ENCODE measurements at regions not wholly inside any gene's neighbourhood (a gene's known extent, or its start where the extent isn't known, plus 50 kb on each side); places are given as distances from the start of the nearest gene placed in this dataset.
"Not testable (repeated sequence)": the region's sequence is repeated elsewhere in the genome, so short reads cannot be mapped to it uniquely, and the experiment has no call there.

GRCh38 chr13:88817560-88817959 is 1146.4 kb downstream of the SLITRK5 start:
- Histone ChIP-seq H3K27ac (no peak overlapping the region), H3K9me3 (no peaks in the 10 kb centered on the region), H3K27me3 (no peaks in the 10 kb centered on the region), H3K4me1 (no peaks in the 10 kb centered on the region), H3K36me3 (no peaks in the 10 kb centered on the region), H3K4me3 (no peak overlapping the region)
- no peak for DNase-seq (ENCODE audit: low spot score in 2 of 2)
- intact Hi-C loops (cut with DNase I): no loop called here
- TF ChIP-seq, protein P1, sequence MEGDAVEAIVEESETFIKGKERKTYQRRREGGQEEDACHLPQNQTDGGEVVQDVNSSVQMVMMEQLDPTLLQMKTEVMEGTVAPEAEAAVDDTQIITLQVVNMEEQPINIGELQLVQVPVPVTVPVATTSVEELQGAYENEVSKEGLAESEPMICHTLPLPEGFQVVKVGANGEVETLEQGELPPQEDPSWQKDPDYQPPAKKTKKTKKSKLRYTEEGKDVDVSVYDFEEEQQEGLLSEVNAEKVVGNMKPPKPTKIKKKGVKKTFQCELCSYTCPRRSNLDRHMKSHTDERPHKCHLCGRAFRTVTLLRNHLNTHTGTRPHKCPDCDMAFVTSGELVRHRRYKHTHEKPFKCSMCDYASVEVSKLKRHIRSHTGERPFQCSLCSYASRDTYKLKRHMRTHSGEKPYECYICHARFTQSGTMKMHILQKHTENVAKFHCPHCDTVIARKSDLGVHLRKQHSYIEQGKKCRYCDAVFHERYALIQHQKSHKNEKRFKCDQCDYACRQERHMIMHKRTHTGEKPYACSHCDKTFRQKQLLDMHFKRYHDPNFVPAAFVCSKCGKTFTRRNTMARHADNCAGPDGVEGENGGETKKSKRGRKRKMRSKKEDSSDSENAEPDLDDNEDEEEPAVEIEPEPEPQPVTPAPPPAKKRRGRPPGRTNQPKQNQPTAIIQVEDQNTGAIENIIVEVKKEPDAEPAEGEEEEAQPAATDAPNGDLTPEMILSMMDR (IDR thresholded peaks at IDR 0.05): no peak

- TF ChIP-seq, protein P1 (IDR thresholded peaks at IDR 0.05): no peak
- Histone ChIP-seq H3K27ac (no peak overlapping the region), H3K4me3 (no peak overlapping the region), H3K9me3 (no peaks in the 10 kb centered on the region), H3K27me3 (no peaks in the 10 kb centered on the region), H3K36me3 (no peaks in the 10 kb centered on the region), H3K4me1 (no peaks in the 10 kb centered on the region)
- intact Hi-C loops (cut with DNase I): no loop called here
- no peak for DNase-seq (ENCODE audit: low spot score in 2 of 2)
These were observed 1151.9 kb downstream of the SLITRK5 start for GRCh38 chr13:88823114-88823513.

- intact Hi-C loops (cut with DNase I): no loop called here
- no peak for DNase-seq (ENCODE audit: low spot score in 2 of 2)
- Histone ChIP-seq H3K4me3 (no peak overlapping the region), H3K27ac (no peak overlapping the region), H3K27me3 (no peaks in the 10 kb centered on the region), H3K4me1 (no peaks in the 10 kb centered on the region), H3K9me3 (no peaks in the 10 kb centered on the region), H3K36me3 (no peaks in the 10 kb centered on the region)
- TF ChIP-seq, protein P1 (IDR thresholded peaks at IDR 0.05): no peak
These were observed 1153.0 kb downstream of the SLITRK5 start for GRCh38 chr13:88824218-88824617.

DNA sequence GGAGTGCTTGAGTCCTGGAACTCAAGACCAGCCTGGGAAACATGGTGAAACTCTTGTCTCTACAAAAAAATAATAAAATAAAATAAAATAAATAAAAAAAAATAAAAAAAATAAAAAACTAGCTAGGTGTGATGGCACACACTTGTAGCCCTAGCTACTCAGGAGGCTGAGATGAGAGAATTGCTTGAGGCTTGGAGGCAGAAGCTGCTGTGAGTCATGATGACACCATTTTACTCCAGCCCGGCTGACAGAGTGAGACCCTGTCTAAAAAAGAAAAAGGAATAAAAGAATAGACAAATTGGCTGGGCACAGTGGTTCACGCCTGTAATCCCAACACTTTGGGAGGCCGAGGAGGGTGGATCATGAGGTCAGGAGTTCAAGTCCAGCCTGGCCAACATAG is 1168.9 kb downstream of the SLITRK5 start:
- no peak for DNase-seq (ENCODE audit: low spot score in 2 of 2)
- intact Hi-C loops (cut with DNase I): no loop called here
- Histone ChIP-seq H3K4me1 (no peaks in the 10 kb centered on the region), H3K27me3 (no peaks in the 10 kb centered on the region), H3K4me3 (no peak overlapping the region), H3K27ac (no peak overlapping the region), H3K9me3 (no peaks in the 10 kb centered on the region), H3K36me3 (no peaks in the 10 kb centered on the region)
- TF ChIP-seq, protein P1 (IDR thresholded peaks at IDR 0.05): no peak

GRCh38 chr13:88852293-88852692 is 1181.1 kb downstream of the SLITRK5 start:
- H3K27ac ChIP-seq; intact Hi-C loops (cut with DNase I); H3K4me1 ChIP-seq; H3K27me3 ChIP-seq; DNase-seq (ENCODE audit: low spot score in 2 of 2); H3K4me3 ChIP-seq; H3K36me3 ChIP-seq; H3K9me3 ChIP-seq: not testable (repeated sequence)

DNA sequence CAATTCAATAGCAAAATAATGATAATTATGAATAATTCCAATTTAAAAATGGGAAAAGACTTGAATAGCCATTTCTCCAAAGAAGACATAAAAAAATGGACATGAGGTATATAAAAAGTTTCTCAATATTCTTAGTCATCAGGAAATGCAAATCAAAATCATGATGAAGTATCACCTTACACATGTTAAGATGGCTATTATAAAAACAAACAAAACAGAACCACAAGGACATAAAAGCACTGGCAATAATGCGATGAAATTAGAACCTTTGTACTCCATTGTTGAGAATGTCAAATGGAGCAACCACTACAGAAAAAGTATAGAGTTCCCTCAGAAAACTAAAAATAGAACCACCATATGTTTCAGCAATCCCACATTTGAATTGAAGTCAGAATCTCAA is 1186.1 kb downstream of the SLITRK5 start:
- no peaks in the 10 kb centered on the region for H3K36me3 ChIP-seq
- no peak for DNase-seq (ENCODE audit: low spot score in 2 of 2)
- H3K27ac ChIP-seq: no peak overlapping the region
- no peaks in the 10 kb centered on the region for H3K27me3 ChIP-seq
- no peaks in the 10 kb centered on the region for H3K9me3 ChIP-seq
- intact Hi-C loops (cut with DNase I): no loop called here
- no peak overlapping the region for H3K4me3 ChIP-seq
- TF ChIP-seq, protein P1 (IDR thresholded peaks at IDR 0.05): no peak
- no peaks in the 10 kb centered on the region for H3K4me1 ChIP-seq
